Renal cortex interstitium (tissue), 11 donors: ENCODE measurements at regions not wholly inside any gene's neighbourhood (a gene's known extent, or its start where the extent isn't known, plus 50 kb on each side); places are given as distances from the start of the nearest gene placed in this dataset.
"Not testable (repeated sequence)": the region's sequence is repeated elsewhere in the genome, so short reads cannot be mapped to it uniquely, and the experiment has no call there.

Experiments used
- DNase-seq, 11 donors: peaks; one replicate each; pipeline ENCODE4 v3.0.0-alpha.2; 2013; ENCODE audit warnings: low read depth in 9 of 11, low spot score in 4 of 11; ENCODE audit errors: extremely low read depth in 1 of 11

- DNase-seq = no peak
Observed at GRCh38 chr2:239642406-239643004, 241.7 kb upstream of the HDAC4 start.

- DNase-seq = not testable (repeated sequence)
Observed at GRCh38 chr2:239641904-239642303, 241.1 kb upstream of the HDAC4 start.

- no peak for DNase-seq
Observed at GRCh38 chr2:239640676-239641578, 240.1 kb upstream of the HDAC4 start.

- no peak for DNase-seq
Observed at GRCh38 chr2:239640210-239640609, 239.4 kb upstream of the HDAC4 start.

GRCh38 chr2:239639421-239640185 is 238.8 kb upstream of the HDAC4 start:
- DNase-seq = no peak

- no peak for DNase-seq
Observed at GRCh38 chr2:239638376-239638775, 237.6 kb upstream of the HDAC4 start.

- DNase-seq = no peak
Observed at GRCh38 chr2:239636808-239637207, 236.0 kb upstream of the HDAC4 start.

GRCh38 chr2:239634769-239635168 is 233.9 kb upstream of the HDAC4 start:
- DNase-seq = no peak

- DNase-seq = no peak
Observed at GRCh38 chr2:239630618-239631286, 229.9 kb upstream of the HDAC4 start.

GRCh38 chr2:239629926-239630617 is 229.3 kb upstream of the HDAC4 start:
- no peak for DNase-seq

GRCh38 chr2:239626961-239627592 is 226.3 kb upstream of the HDAC4 start:
- DNase-seq = no peak

GRCh38 chr2:239625971-239626734 is 225.3 kb upstream of the HDAC4 start:
- DNase-seq = no peak

GRCh38 chr2:239625156-239625845 is 224.5 kb upstream of the HDAC4 start:
- no peak for DNase-seq

GRCh38 chr2:239621611-239622010 is 220.8 kb upstream of the HDAC4 start:
- DNase-seq = no peak

GRCh38 chr2:239619369-239619768 is 218.5 kb upstream of the HDAC4 start:
- DNase-seq = no peak

- no peak for DNase-seq
Observed at GRCh38 chr2:239616729-239617128, 215.9 kb upstream of the HDAC4 start.

GRCh38 chr2:239612133-239612532 is 211.3 kb upstream of the HDAC4 start:
- no peak for DNase-seq
